B cell (primary cell): ENCODE measurements at regions not wholly inside any gene's neighbourhood (a gene's known extent, or its start where the extent isn't known, plus 50 kb on each side); places are given as distances from the start of the nearest gene placed in this dataset.

Experiments used
- ATAC-seq: fragments of 200-7000 bp; cut with Tn5 transposase; one replicate; pipeline ENCODE4 v1.10.0; 2021; ENCODE audit warnings: low read depth, mild to moderate bottlenecking, moderate number of reproducible peaks, moderate library complexity
- CTCF ChIA-PET: fragments of 350-600 bp; sonication (Branson Sonifier 250); formaldehyde crosslinking; loops from one replicate; lab custom pipeline; 2021; ENCODE audit warnings: antibody characterized with exemption, inconsistent platforms; lab: Charles Lee
- POLR2A ChIA-PET: fragments of 350-600 bp; sonication (Branson Sonifier 250); formaldehyde crosslinking; loops from one replicate; lab custom pipeline; 2021; ENCODE audit warnings: antibody characterized with exemption; lab: Charles Lee
- DNase-seq: peaks from one replicate; pipeline ENCODE4 v3.0.0; 2013
- H2AFZ ChIP-seq: 2 replicates; pipeline ENCODE4 v1.6.1; 2012; ENCODE audit warnings: mild to moderate bottlenecking, low read depth, low read length; ENCODE audit not compliant: insufficient read depth, poor library complexity, severe bottlenecking
- H3K27ac ChIP-seq, 2 donors: 1 replicate in 1 of 2; 2 replicates in 1 of 2; pipeline ENCODE4 v1.5.1; 2012 to 2013; ENCODE audit warnings: low read length in 2 of 2, mild to moderate bottlenecking in 2 of 2, moderate library complexity in 1 of 2
- H3K27me3 ChIP-seq, 4 experiments: fragments of 200-600 bp in 1 of 4; sonication (generic) in 1 of 4; replicated peaks in 1 of 4; 1 replicate in 2 of 4; 2 replicates in 2 of 4; pipeline versions ENCODE4 v1.6.1 to v1.7.0; 2013 to 2016; ENCODE audit warnings: low read length in 3 of 4, mild to moderate bottlenecking in 2 of 4, mixed read lengths in 1 of 4, moderate library complexity in 1 of 4; ENCODE audit not compliant: insufficient read depth in 4 of 4, control insufficient read depth in 3 of 4; ENCODE audit errors: control extremely low read depth in 1 of 4
- H3K36me3 ChIP-seq, 2 experiments: replicated peaks in 1 of 2; 1 replicate in 1 of 2; 2 replicates in 1 of 2; pipeline versions ENCODE4 v1.6.1 to v1.7.1; 2013; ENCODE audit warnings: low read length in 1 of 2; ENCODE audit not compliant: insufficient read depth in 2 of 2, control insufficient read depth in 1 of 2; ENCODE audit errors: control extremely low read depth in 1 of 2, extremely low read depth in 1 of 2
- H3K4me1 ChIP-seq, 2 donors: fragments of 200-600 bp in 1 of 2; sonication (generic) in 1 of 2; 1 replicate in 1 of 2; 2 replicates in 1 of 2; pipeline versions ENCODE4 v1.5.1 to v1.6.1; 2013 to 2017; ENCODE audit warnings: low read length in 2 of 2; ENCODE audit not compliant: control insufficient read depth in 2 of 2, insufficient read depth in 2 of 2
- H3K4me2 ChIP-seq: replicated peaks from 2 replicates; pipeline ENCODE3; 2012; ENCODE audit warnings: mild to moderate bottlenecking, low read depth, low read length; ENCODE audit not compliant: poor library complexity, severe bottlenecking
- H3K4me3 ChIP-seq, 5 experiments: fragments of 200-600 bp in 1 of 5; sonication (generic) in 1 of 5; 1 replicate in 3 of 5; 2 replicates in 2 of 5; pipeline versions ENCODE4 v1.5.1 to v1.7.0; 2011 to 2016; ENCODE audit warnings: low read length in 4 of 5, mild to moderate bottlenecking in 4 of 5, low read depth in 2 of 5, control low read depth in 1 of 5, moderate library complexity in 1 of 5; ENCODE audit not compliant: insufficient read depth in 1 of 5; ENCODE audit errors: control extremely low read depth in 1 of 5, extremely low read depth in 1 of 5
- H3K79me2 ChIP-seq: fragments of 200-600 bp; sonication (generic); one replicate; pipeline ENCODE4 v1.6.0; 2016; ENCODE audit warnings: low read length; ENCODE audit not compliant: control insufficient read depth, insufficient read depth
- H3K9ac ChIP-seq: fragments of 200-600 bp; sonication (generic); 2 replicates; pipeline ENCODE4 v1.6.1; 2017; ENCODE audit warnings: mild to moderate bottlenecking, low read length, moderate library complexity
- H3K9me3 ChIP-seq, 3 donors: one replicate each; pipeline versions ENCODE4 v1.6.1 to v1.7.1; 2013; ENCODE audit warnings: low read length in 2 of 3; ENCODE audit not compliant: control insufficient read depth in 2 of 3, insufficient read depth in 1 of 3; ENCODE audit errors: control extremely low read depth in 1 of 3
- H4K20me1 ChIP-seq: 2 replicates; pipeline ENCODE4 v1.6.0; 2012; ENCODE audit warnings: mild to moderate bottlenecking, low read length; ENCODE audit not compliant: insufficient read depth, control insufficient read depth, poor library complexity, severe bottlenecking
- H3K27ac Mint-ChIP-seq: one replicate; pipeline ENCODE4 v1.8.0; 2021; ENCODE audit warnings: mixed read lengths
- H3K27me3 Mint-ChIP-seq: one replicate; pipeline ENCODE4 v1.8.0; 2021; ENCODE audit warnings: mixed read lengths
- H3K4me1 Mint-ChIP-seq: one replicate; pipeline ENCODE4 v1.8.0; 2021; ENCODE audit warnings: mixed read lengths
- H3K4me3 Mint-ChIP-seq: one replicate; pipeline ENCODE4 v1.8.0; 2021; ENCODE audit warnings: mixed read lengths
- H3K9me3 Mint-ChIP-seq: one replicate; pipeline ENCODE4 v1.8.0; 2022; ENCODE audit warnings: mixed read lengths; ENCODE audit not compliant: insufficient read depth
- CTCF ChIP-seq: fragments of 200-600 bp; IDR thresholded peaks from one replicate; pipeline ENCODE4 v1.8.0; 2022; ENCODE audit warnings: antibody characterized with exemption, mild to moderate bottlenecking
- EZH2 ChIP-seq: IDR thresholded peaks from 2 replicates; pipeline ENCODE4 v1.6.1; 2012; ENCODE audit warnings: borderline replicate concordance, low read depth, mild to moderate bottlenecking, moderate library complexity, low read length; ENCODE audit not compliant: insufficient read depth, poor library complexity, severe bottlenecking
- WGBS: methylation state at CpG from one replicate; pipeline ENCODE4 v1.1.5; 2013; ENCODE audit warnings: missing lambda C conversion rate; ENCODE audit not compliant: insufficient coverage; 5-methylcytosine and 5-hydroxymethylcytosine counted together
- intact Hi-C: fragments of 100-400 bp; cut with micrococcal nuclease; formaldehyde crosslinking; loops from one replicate; pipeline ENCODE4 v1.10.0; 2022

DNA sequence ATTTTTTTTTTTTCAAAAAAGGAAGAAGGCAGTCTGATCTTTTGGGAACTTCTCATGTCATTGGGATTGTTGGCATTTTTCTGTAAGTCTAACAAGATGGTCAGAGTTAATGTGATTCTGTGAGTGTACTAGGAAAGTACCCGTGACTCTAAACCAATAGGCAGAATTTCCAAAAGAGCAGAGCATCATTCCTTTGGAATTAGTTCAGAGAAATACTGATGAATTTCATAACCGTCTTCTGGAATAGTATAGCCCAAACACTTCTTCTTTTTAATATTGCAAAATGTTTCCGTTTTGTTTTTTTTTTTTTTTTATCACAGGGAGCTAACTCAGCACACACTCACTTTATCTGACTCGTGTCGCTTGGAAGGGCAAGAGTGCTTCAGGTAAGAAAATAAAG is 407.4 kb downstream of the DTWD2 start:
- H3K4me3 Mint-ChIP-seq: no peak overlapping the region
- Histone ChIP-seq H3K27me3 (no peaks in the 10 kb centered on the region), H3K27ac (no peak overlapping the region), H3K79me2 (no peaks in the 10 kb centered on the region), H4K20me1 (no peaks in the 10 kb centered on the region), H3K9me3 (no peaks in the 10 kb centered on the region), H2AFZ (no peak overlapping the region), H3K36me3 (no peaks in the 10 kb centered on the region), H3K9ac (no peak overlapping the region), H3K4me1 (no peaks in the 10 kb centered on the region), H3K4me3 (no peak overlapping the region), H3K4me2 (no peak overlapping the region)
- H3K27me3 Mint-ChIP-seq: no peaks in the 10 kb centered on the region
- intact Hi-C loops: no loop called here
- DNase-seq: no peak
- no CpG with 5 or more reads among the region's 5 CpGs for WGBS
- H3K4me1 Mint-ChIP-seq: no peaks in the 10 kb centered on the region
- H3K9me3 Mint-ChIP-seq: no peaks in the 10 kb centered on the region
- POLR2A ChIA-PET: no interaction called here
- CTCF ChIA-PET: no interaction called here
- H3K27ac Mint-ChIP-seq: no peak overlapping the region
- no peak for ATAC-seq
- TF ChIP-seq CTCF (no peak), EZH2 (no peak)

DNA sequence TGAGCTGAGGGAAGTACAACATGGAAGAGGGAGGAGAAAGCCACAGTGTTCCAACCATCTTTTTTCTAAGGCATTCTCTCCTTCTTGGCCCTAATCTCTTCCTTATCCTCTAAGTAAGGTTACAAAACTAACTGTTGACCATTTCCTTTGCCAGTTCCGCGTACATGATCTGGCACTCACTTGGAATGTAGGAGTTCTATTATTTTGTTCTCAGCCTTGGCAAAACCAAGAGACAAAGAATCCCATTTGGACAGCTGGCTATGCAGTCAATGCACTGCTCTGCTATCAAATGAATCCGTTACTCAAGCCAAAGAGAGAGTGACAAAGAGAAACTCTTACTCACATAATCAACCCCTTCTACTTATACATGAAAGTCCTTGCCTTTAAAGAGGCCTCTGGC is 410.3 kb downstream of the DTWD2 start:
- WGBS: 92% methylated on average over 2 of the region's 3 CpGs
- Histone ChIP-seq H3K4me1 (no peaks in the 10 kb centered on the region), H3K4me3 (no peak overlapping the region), H3K27me3 (no peaks in the 10 kb centered on the region), H3K36me3 (no peaks in the 10 kb centered on the region), H3K4me2 (no peak overlapping the region), H3K9me3 (no peaks in the 10 kb centered on the region), H2AFZ (no peak overlapping the region), H3K9ac (no peak overlapping the region), H4K20me1 (no peaks in the 10 kb centered on the region), H3K79me2 (no peaks in the 10 kb centered on the region), H3K27ac (no peak overlapping the region)
- H3K4me3 Mint-ChIP-seq: no peak overlapping the region
- no peaks in the 10 kb centered on the region for H3K9me3 Mint-ChIP-seq
- H3K27ac Mint-ChIP-seq: no peak overlapping the region
- no peak for TF ChIP-seq EZH2
- TF ChIP-seq CTCF: no peak
- no peaks in the 10 kb centered on the region for H3K27me3 Mint-ChIP-seq
- ChIA-PET CTCF (no interaction called here), POLR2A (no interaction called here)
- no peak for DNase-seq
- intact Hi-C loops: no loop called here
- ATAC-seq: no peak
- no peaks in the 10 kb centered on the region for H3K4me1 Mint-ChIP-seq
